ENCODE measurements at regions not wholly inside any gene's neighbourhood (a gene's known extent, or its start where the extent isn't known, plus 50 kb on each side); places are given as distances from the start of the nearest gene placed in this dataset.
A peak's percentile ranks its signal among the peaks of the same experiment; 100 is the strongest.
"Not testable (repeated sequence)": the region's sequence is repeated elsewhere in the genome, so short reads cannot be mapped to it uniquely, and the experiment has no call there.

- DNase-seq (ENCODE audit: low read depth in 2 of 2) = no peak
Observed at GRCh38 chr11:109934151-109934550, 159.0 kb upstream of the ZC3H12C start.

- DNase-seq (ENCODE audit: low read depth in 2 of 2) = no peak
Observed at GRCh38 chr11:109936661-109937180, 156.5 kb upstream of the ZC3H12C start.

DNA sequence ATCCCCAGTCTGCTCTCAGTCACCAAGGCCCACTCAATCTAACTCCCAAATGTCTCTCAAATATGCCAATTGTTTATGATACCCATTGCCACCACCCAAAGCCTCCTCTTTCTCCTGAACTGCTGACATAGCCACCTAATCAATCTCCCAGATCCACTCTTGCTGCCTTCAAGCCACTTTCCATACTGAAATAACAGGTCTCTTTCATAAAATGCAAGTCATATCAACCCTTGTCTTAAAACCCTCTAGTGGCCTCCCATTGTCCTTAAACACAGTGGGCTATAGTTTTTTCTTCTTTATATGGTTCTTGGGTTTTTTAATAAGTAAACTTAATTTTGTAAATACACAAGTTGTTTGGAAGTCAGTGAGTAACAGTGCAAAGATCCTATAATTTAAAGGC lies 155.2 kb upstream of the ZC3H12C start:
- DNase-seq (ENCODE audit: low read depth in 2 of 2) = no peak

DNA sequence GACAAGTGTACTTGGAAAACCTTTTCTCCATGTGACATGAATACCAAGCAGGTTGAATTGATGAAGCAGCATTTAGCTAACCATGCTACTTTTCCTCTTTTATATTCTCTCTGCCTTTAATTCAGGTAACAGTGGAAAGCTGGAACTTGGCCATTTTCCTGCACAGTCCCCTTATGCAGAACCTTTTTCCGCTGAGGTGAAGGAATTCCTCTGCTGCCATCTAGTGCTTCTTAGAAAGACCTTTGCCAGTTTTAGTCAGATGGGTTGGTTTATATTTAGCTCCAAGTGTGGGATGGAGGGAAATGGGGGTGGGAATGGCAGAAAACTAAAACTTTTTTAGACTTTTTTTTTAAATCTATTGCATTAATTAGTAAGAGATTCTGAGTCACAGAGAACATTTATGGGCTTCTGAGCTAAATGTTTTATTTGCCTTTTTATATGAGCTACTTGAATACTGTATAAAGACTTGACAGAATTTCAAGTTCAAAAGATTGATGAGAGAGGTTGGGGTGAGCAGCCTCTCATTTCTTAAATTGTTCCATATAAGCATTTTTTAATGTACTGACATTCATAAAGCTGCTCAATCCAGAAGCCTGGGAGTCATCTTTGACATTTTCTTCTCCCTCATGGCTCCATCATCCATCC lies 153.9 kb upstream of the ZC3H12C start:
- DNase-seq (ENCODE audit: low read depth in 2 of 2) = no peak

DNA sequence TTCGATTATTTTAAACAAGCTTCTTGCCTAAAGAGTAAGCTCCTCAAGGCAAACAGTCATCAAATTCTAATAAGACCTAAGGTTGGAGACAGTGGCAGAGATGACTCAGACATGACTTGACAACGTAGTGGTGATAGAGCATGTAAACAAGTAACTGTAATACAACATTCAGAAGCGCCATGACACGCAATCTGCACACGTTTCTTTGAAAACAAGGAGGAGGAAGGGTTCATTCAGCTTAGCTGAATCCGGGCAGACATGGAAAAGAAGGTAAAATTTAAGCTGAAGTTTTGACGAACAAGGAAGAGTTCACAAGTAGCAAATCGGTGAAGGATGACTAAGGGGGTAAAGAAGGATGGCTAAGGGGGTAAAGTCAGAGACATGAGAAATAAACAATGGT lies 152.4 kb upstream of the ZC3H12C start:
- DNase-seq (ENCODE audit: low read depth in 2 of 2) = no peak

GRCh38 chr11:109945626-109946321 lies 147.4 kb upstream of the ZC3H12C start:
- DNase-seq (ENCODE audit: low read depth in 2 of 2) = no peak

DNA sequence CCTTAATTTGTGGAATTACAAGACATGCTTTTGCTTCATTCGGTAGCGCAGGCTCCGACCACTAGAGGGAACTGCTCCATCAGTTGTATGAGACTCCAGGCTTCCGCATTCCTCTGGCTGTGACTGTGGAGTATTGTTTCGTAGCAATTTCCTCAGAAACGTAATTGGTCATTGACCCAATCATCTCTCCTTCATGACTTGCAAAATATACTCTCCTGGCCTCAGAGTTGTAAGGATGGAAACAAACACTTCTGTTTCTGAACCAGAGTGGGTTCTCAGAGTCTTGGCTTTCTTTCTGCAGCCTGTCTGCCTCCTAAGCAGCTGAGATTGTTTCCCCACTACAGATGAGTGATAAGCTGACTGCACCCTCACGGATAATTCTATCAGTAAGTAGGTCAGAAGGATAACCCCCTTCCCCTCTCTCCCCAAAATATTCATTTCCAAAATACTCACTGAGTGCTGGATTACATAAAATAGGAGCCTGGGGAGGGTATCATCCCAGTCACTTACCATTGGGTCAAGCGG lies 146.8 kb upstream of the ZC3H12C start:
- DNase-seq (ENCODE audit: low read depth in 2 of 2) = peak; percentile 32 to 40

GRCh38 chr11:109954534-109954933 lies 138.7 kb upstream of the ZC3H12C start:
- no peak for DNase-seq (ENCODE audit: low read depth in 2 of 2)

DNA sequence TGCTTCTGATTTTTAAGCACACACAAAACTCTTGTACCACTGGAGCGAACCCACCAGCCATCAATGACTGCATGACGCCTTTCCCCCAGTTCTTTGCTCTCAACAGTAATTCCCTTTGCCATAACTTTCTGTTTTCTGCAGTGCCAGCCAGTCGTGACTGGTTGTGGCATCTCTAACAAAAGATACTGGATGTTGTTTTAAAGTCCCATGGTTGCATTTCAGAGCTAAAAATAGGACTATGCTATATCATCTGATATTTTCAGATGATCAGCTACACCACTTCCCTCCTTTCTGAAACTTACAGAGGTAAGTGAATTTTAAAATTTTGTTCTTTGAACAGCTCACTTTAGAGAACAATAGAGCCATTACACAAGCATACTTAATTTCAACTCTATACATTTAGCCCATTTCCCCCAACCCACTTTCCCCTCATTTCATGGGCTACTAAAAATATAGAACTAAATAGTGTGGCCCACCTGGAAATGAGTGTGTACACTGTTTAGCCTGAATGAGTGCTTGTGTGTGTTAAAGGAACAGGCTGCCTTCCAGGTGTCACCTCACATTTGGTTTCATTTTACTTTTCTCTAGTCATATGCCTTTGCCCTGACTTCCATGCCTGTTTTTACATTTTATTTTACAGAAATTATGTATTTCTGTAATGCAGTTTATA lies 136.9 kb upstream of the ZC3H12C start:
- DNase-seq (ENCODE audit: low read depth in 2 of 2) = no peak

DNA sequence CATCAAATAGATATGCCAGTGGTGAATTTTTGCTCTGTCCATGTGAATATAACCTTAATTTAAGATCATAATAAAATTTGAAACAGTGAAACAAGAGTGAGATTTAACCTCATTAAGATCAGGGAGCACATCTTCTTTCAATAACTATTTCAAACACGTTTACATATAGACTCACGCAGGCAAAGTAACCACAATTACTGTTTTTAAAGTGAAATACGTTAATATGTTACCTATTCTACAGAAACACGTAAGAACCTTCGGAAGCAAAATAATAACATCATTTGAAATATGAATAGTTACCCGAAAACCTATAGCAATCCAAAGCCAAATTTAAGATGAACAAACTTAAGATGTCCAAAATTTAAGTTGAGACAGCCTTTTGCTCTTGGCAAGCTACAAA lies 136.2 kb upstream of the ZC3H12C start:
- no peak for DNase-seq (ENCODE audit: low read depth in 2 of 2)

GRCh38 chr11:109957601-109958000 lies 135.6 kb upstream of the ZC3H12C start:
- DNase-seq (ENCODE audit: low read depth in 2 of 2) = no peak

DNA sequence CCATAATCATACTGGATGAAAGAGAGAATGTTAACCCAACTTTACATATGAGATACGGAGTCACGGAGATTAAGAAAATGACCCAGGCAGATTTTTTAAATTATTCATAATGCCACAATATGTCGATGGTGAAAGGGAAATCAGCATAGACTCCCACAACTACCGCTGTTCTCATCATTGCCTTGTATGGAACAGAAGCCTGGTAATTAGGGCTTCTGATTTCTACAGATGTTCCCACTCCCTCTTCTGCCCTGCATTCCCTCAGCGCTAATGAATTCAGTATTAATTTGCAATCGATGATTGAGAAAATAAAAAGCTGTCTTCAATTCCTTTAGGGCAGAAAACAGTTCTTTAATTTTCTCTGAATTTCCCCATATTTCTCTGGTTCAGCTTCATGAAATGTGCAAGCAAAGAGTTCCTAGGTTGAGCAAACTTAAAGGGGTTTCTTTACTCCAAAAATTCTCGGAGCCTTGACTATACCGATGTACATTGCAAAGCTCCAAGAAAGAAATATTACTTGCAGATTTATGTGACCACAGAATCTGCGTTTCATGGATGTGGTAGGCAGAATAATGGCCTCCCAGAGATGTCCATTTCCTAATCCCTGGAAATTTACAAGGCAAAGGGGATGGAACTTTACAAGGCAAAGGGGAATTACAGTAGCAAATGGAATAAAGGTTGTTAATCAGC lies 134.9 kb upstream of the ZC3H12C start:
- no peak for DNase-seq (ENCODE audit: low read depth in 2 of 2)

GRCh38 chr11:109958821-109959166 lies 134.4 kb upstream of the ZC3H12C start:
- DNase-seq (ENCODE audit: low read depth in 2 of 2) = no peak

- DNase-seq (ENCODE audit: low read depth in 2 of 2) = no peak
Observed at GRCh38 chr11:109960831-109961230, 132.4 kb upstream of the ZC3H12C start.

DNA sequence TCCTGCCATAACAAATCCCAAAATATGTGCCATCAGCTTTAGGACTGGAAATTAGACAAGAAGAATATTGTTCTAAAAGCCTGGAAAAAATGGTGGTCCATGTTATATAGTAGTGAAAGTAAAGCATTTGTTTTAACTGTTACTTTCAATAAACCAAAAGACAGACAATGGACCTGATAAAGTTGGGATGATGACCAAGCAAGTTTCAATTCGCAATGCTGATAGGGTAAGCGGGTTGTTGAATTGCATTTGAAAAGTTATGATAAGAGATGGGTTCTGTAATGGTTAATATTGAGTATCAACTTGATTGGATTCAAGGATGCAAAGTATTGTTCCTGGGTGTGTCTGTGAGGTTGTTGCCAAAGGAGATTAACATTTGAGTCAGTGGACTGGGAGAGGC lies 131.9 kb upstream of the ZC3H12C start:
- DNase-seq (ENCODE audit: low read depth in 2 of 2) = no peak

GRCh38 chr11:109963101-109963500 lies 130.1 kb upstream of the ZC3H12C start:
- no peak for DNase-seq (ENCODE audit: low read depth in 2 of 2)

DNA sequence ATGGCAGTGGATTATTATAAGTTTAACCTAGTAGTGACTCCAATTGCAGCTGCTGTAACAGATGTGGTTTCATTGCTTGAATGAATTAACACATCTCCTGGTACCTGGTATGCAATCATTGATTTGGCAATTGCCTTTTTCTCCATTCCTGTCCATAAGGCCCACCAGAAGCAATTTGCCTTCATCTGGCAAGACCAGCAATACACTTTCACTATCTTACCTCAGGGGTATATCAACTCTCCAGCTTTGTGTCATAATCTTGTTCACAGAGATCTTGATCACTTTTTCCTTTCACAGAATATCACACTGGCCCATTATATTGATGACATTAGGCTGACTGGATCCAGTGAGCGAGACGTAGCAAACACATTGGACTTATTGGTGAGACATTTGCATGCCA lies 128.7 kb upstream of the ZC3H12C start:
- no peak for DNase-seq (ENCODE audit: low read depth in 2 of 2)

DNA sequence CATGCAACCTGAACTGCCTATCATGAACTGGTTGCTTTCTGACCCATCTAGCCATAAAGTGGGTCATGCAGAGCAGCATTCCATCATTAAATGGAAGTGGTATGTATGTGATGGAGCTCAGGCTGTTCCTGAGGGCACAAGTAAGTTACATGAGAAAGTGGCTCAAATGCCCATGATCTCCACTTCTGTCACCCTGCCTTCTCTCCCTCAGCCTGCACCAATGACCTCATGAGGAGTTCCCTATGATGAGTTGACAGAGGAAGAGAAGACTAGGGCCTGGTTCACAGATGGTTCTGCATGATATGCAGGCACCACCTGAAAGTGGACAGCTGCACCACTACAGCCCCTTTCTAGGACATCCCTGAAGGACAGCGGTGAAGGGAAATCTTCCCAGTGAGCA lies 127.7 kb upstream of the ZC3H12C start:
- DNase-seq (ENCODE audit: low read depth in 2 of 2) = not testable (repeated sequence)

DNA sequence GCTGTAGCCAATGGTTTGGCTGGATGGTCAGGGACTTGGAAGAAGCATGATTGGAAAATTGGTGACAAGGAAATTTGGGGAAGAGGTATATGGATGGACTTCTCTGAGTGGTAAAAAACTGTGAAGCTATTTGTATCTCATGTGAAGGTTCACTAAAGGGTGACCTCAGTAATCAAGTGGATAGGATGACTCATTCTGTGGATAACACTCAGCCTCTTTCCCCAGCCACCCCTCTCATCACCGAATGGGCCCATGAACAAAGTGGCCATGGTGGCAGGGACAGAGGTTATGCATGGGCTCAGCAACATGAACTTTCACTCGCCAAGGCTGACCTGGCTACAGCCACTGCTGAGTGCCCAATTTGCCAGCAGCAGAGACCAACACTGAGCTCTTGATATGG lies 127.3 kb upstream of the ZC3H12C start:
- DNase-seq (ENCODE audit: low read depth in 2 of 2) = not testable (repeated sequence)

GRCh38 chr11:109967136-109967535 lies 126.1 kb upstream of the ZC3H12C start:
- not testable (repeated sequence) for DNase-seq (ENCODE audit: low read depth in 2 of 2)

DNA sequence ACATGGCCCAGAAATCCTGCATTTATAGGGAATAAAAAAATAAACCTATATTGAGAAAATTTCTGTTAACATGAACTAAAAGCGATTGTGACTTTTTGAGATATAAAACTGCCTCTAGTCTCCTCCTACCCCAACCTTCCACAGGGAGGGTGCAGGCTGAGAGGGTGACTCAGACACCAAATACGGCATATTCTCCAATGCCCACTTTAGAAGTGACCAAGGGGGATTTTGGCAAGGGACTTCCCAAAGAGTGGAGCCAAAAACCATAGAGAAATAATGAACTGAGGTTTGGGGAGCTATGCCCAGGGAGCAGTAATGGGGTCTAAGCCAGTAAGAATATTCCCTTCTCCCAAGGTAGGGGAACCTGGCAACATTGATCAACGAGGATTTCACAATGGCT lies 124.9 kb upstream of the ZC3H12C start:
- DNase-seq (ENCODE audit: low read depth in 2 of 2) = no peak

DNA sequence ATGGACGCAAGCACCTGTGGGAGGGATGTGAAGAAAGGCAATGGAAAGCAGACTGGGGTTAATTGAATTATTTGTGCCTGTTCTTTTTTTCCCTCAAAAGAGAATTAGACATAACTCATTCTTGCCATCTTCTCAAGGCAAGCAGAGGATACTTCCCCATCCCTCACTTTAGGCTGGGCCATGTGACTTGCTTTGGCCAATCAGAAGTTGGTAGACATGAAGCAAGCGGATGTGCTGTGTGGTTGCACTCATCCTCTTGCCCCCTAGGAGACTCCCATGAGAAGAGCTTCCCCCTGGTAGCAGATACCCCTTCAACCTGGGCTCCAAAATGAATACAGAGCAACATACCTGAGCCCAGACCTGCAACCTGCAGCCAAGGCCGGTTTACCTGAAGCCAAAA lies 124.4 kb upstream of the ZC3H12C start:
- DNase-seq (ENCODE audit: low read depth in 2 of 2) = no peak
